Esophagus muscularis mucosa (tissue), 4 donors: ENCODE measurements at regions not wholly inside any gene's neighbourhood (a gene's known extent, or its start where the extent isn't known, plus 50 kb on each side); places are given as distances from the start of the nearest gene placed in this dataset.

Experiments
- DNase-seq: peaks from one replicate; pipeline ENCODE4 v3.0.0-alpha.2; 2017; ENCODE audit errors: extremely low spot score
- H3K27ac ChIP-seq, 4 donors: fragments of 200-600 bp; sonication (generic); replicated peaks in 1 of 4; 1 replicate in 3 of 4; 2 replicates in 1 of 4; pipeline ENCODE4 v1.5.1; 2016 to 2019; ENCODE audit warnings: mild to moderate bottlenecking in 1 of 4
- H3K27me3 ChIP-seq, 4 donors: fragments of 200-600 bp; sonication (generic); one replicate each; pipeline versions ENCODE4 v1.5.1 to v1.6.0; 2016 to 2019
- H3K36me3 ChIP-seq, 4 donors: fragments of 200-600 bp; sonication (generic); one replicate each; pipeline ENCODE4 v1.5.1; 2016 to 2019
- H3K4me1 ChIP-seq, 4 donors: fragments of 200-600 bp; sonication (generic); one replicate each; pipeline ENCODE4 v1.5.1; 2016 to 2019
- H3K4me3 ChIP-seq, 4 donors: fragments of 200-600 bp; sonication (generic); 1 replicate in 2 of 4; 2 replicates in 2 of 4; pipeline ENCODE4 v1.5.1; 2016 to 2019; ENCODE audit warnings: mild to moderate bottlenecking in 4 of 4, moderate library complexity in 1 of 4
- H3K9me3 ChIP-seq, 4 donors: fragments of 200-600 bp; sonication (generic); 1 replicate in 3 of 4; 2 replicates in 1 of 4; pipeline ENCODE4 v1.5.1; 2016 to 2019
- CTCF ChIP-seq, 3 experiments: fragments of 200-600 bp in 2 of 3; fragments of 450-650 bp in 1 of 3; sonication (generic) in 2 of 3; IDR thresholded peaks; one replicate each; pipeline ENCODE4 v1.5.1; 2017 to 2019; ENCODE audit warnings: antibody characterized with exemption in 3 of 3, mild to moderate bottlenecking in 2 of 3, moderate library complexity in 1 of 3
- EP300 ChIP-seq: sonication (generic); formaldehyde crosslinking; IDR thresholded peaks from one replicate; pipeline ENCODE4 v1.6.1; 2017; ENCODE audit warnings: antibody characterized with exemption
- POLR2A ChIP-seq: fragments of 450-650 bp; IDR thresholded peaks from one replicate; pipeline ENCODE4 v1.6.1; 2017; ENCODE audit warnings: antibody characterized with exemption, moderate library complexity, mild to moderate bottlenecking, low read depth
- POLR2AphosphoS5 ChIP-seq, 2 donors: sonication (generic); formaldehyde crosslinking; IDR thresholded peaks; one replicate each; pipeline ENCODE4 v1.6.1; 2017; ENCODE audit warnings: antibody characterized with exemption in 2 of 2
- WGBS: methylation state at CpG from one replicate; pipeline ENCODE4 v1.1.5; 2018; 5-methylcytosine and 5-hydroxymethylcytosine counted together
- intact Hi-C: fragments of 100-400 bp; cut with DNase I; formaldehyde crosslinking; loops from one replicate; pipeline ENCODE4 v1.15.1; 2023

GRCh38 chr1:177739780-177740179 lies 230.1 kb downstream of the SEC16B start:
- WGBS: 93% methylated on average over 2 of the region's 2 CpGs

GRCh38 chr1:177737456-177737855 lies 232.4 kb downstream of the SEC16B start:
- intact Hi-C loops: no loop called here
- no peaks in the 10 kb centered on the region for H3K9me3 ChIP-seq
- DNase-seq: no peak
- H3K36me3 ChIP-seq: no peaks in the 10 kb centered on the region
- 82% methylated on average over 2 of the region's 2 CpGs for WGBS
- H3K4me3 ChIP-seq: no peak overlapping the region
- TF ChIP-seq CTCF (IDR thresholded peaks at IDR 0.05) (no peak), POLR2A (no peak), EP300 (no peak), POLR2AphosphoS5 (IDR thresholded peaks at IDR 0.05) (no peak)
- H3K27me3 ChIP-seq: no peaks in the 10 kb centered on the region
- no peaks in the 10 kb centered on the region for H3K4me1 ChIP-seq
- H3K27ac ChIP-seq: no peak overlapping the region

More at GRCh38 chr1:177739780-177740179, 230.1 kb downstream of the SEC16B start:
- Histone ChIP-seq H3K4me1 (no peaks in the 10 kb centered on the region), H3K27ac (no peak overlapping the region), H3K4me3 (no peak overlapping the region), H3K9me3 (no peaks in the 10 kb centered on the region), H3K36me3 (no peaks in the 10 kb centered on the region), H3K27me3 (no peaks in the 10 kb centered on the region)
- intact Hi-C loops: no loop called here
- TF ChIP-seq POLR2AphosphoS5 (IDR thresholded peaks at IDR 0.05) (no peak), POLR2A (no peak), CTCF (IDR thresholded peaks at IDR 0.05) (no peak), EP300 (no peak)
- no peak for DNase-seq

GRCh38 chr1:177732178-177732577 lies 237.7 kb downstream of the SEC16B start:
- TF ChIP-seq EP300 (no peak), POLR2A (no peak), CTCF (IDR thresholded peaks at IDR 0.05) (no peak)
- no peaks in the 10 kb centered on the region for H3K9me3 ChIP-seq
- H3K27ac ChIP-seq: no peak overlapping the region
- no peaks in the 10 kb centered on the region for H3K4me1 ChIP-seq
- WGBS: 68% methylated on average over 7 of the region's 7 CpGs
- DNase-seq: no peak
- no peaks in the 10 kb centered on the region for H3K36me3 ChIP-seq
- H3K27me3 ChIP-seq: no peaks in the 10 kb centered on the region
- intact Hi-C loops: no loop called here
- H3K4me3 ChIP-seq: no peak overlapping the region

- Histone ChIP-seq H3K27ac (no peak overlapping the region), H3K9me3 (peaks cover 0 to 6% (median 1%) of the 10 kb centered on the region in 4 donors), H3K4me1 (no peaks in the 10 kb centered on the region), H3K27me3 (no peaks in the 10 kb centered on the region), H3K36me3 (no peaks in the 10 kb centered on the region), H3K4me3 (no peak overlapping the region)
- 20% methylated on average over 1 of the region's 1 CpG for WGBS
- DNase-seq: no peak
- intact Hi-C loops: no loop called here
- no peak for TF ChIP-seq POLR2AphosphoS5 (IDR thresholded peaks at IDR 0.05)
- TF ChIP-seq POLR2A: no peak
- TF ChIP-seq CTCF (IDR thresholded peaks at IDR 0.05): no peak
- no peak for TF ChIP-seq EP300
Measured at GRCh38 chr1:177729646-177730045, 240.2 kb downstream of the SEC16B start.

- H3K27ac ChIP-seq: no peak overlapping the region
- no peak for DNase-seq
- H3K36me3 ChIP-seq: no peaks in the 10 kb centered on the region
- H3K9me3 ChIP-seq: peaks cover 0 to 26% (median 21%) of the 10 kb centered on the region in 4 donors
- no peaks in the 10 kb centered on the region for H3K27me3 ChIP-seq
- TF ChIP-seq EP300: no peak
- no peak for TF ChIP-seq CTCF (IDR thresholded peaks at IDR 0.05)
- no peak for TF ChIP-seq POLR2AphosphoS5 (IDR thresholded peaks at IDR 0.05)
- no peak for TF ChIP-seq POLR2A
- no peaks in the 10 kb centered on the region for H3K4me1 ChIP-seq
- H3K4me3 ChIP-seq: no peak overlapping the region
- intact Hi-C loops: no loop called here
Measured at GRCh38 chr1:177723533-177723932, 246.3 kb downstream of the SEC16B start.
